ENCODE measurements at regions not wholly inside any gene's neighbourhood (a gene's known extent, or its start where the extent isn't known, plus 50 kb on each side); places are given as distances from the start of the nearest gene placed in this dataset.

DNA sequence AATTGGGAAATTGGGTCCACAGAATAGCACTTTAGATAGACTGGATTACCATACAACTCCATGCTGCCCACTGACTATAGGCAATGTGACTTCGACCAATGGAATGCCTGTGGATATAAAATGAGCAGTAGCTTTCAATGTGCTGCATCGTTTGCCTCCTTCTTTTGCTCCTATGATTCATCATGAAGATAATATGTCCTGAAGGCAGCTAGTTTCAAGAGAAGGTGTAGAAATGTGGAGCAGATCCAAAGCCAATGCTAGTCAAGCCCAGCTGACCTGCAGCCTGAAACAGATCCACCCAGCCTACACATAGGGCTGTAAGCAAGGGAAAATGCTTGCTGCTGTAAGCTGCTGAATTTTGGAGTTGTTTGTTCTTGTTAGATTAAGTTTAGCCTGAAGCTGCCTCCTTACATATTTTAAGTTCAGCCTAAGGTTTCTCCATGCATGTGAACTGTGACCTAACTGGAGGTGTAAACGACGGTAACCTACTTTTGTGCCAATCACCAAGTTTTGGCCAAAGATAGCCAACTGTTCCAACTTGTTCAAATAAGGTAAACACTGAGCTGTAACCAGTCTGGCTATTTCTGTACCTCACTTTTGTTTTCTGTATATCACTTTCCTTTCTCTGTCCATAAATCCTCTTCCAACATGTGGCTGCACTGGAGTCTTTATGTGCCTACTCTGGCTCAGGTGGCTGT lies 169.1 kb upstream of the AVPR1A start:
- POLR2A ChIA-PET (ENCODE audit: partially characterized antibody) = no interaction called here
- H3K9me3 Mint-ChIP-seq = peaks cover 0 to 7% (median 2%) of the 10 kb centered on the region in 8 donors
- Histone ChIP-seq H3K9me3 (ENCODE audit: control insufficient read depth in 1 of 2, low read length in 2 of 2) (no peaks in the 10 kb centered on the region), H3K36me3 (ENCODE audit: insufficient read depth, low read length) (no peaks in the 10 kb centered on the region), H3K27ac (ENCODE audit: low read depth, low read length) (no peak overlapping the region), H3K27me3 (ENCODE audit: insufficient read depth, low read length) (no peaks in the 10 kb centered on the region), H3K4me1 (ENCODE audit: insufficient read depth, low read length) (no peaks in the 10 kb centered on the region), H3K4me3 (ENCODE audit: low read length in 2 of 2) (no peak overlapping the region)
- CTCF ChIA-PET (ENCODE audit: partially characterized antibody) = no interaction called here
- no peak overlapping the region for H3K4me3 Mint-ChIP-seq
- H3K36me3 Mint-ChIP-seq = no peaks in the 10 kb centered on the region
- intact Hi-C loops (cut with micrococcal nuclease) = no loop called here
- H3K27me3 Mint-ChIP-seq = peaks cover 0 to 1% of the 10 kb centered on the region in 2 donors
- no peak overlapping the region for H3K27ac Mint-ChIP-seq
- DNase-seq = no peak
- no peaks in the 10 kb centered on the region for H3K4me1 Mint-ChIP-seq

DNA sequence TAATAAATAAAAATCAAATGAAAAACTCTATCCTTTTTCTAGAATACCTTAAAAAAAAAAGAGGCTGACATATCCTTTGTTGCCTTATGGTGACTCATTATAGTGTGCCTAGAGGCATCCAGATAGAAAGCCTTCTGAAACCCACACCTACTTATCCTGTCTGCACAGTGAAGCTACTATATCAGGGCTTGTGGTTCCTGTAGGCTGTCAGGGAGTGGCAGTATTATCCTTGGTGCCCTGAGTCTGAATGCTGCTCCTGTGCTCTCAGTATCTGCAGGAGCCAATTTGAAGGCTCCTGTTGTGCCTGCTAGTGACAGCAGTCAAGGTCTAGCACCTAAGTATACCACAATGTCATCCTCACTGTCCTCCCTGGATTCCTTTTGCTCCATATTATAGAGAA lies 168.4 kb upstream of the AVPR1A start:
- H3K9me3 Mint-ChIP-seq = peaks cover 0 to 7% (median 2%) of the 10 kb centered on the region in 8 donors
- Histone ChIP-seq H3K36me3 (ENCODE audit: insufficient read depth, low read length) (no peaks in the 10 kb centered on the region), H3K27ac (ENCODE audit: low read depth, low read length) (no peak overlapping the region), H3K4me3 (ENCODE audit: low read length in 2 of 2) (no peak overlapping the region), H3K27me3 (ENCODE audit: insufficient read depth, low read length) (no peaks in the 10 kb centered on the region), H3K9me3 (ENCODE audit: control insufficient read depth in 1 of 2, low read length in 2 of 2) (no peaks in the 10 kb centered on the region), H3K4me1 (ENCODE audit: insufficient read depth, low read length) (no peaks in the 10 kb centered on the region)
- no peaks in the 10 kb centered on the region for H3K36me3 Mint-ChIP-seq
- H3K4me1 Mint-ChIP-seq = no peaks in the 10 kb centered on the region
- CTCF ChIA-PET (ENCODE audit: partially characterized antibody) = no interaction called here
- intact Hi-C loops (cut with micrococcal nuclease) = no loop called here
- POLR2A ChIA-PET (ENCODE audit: partially characterized antibody) = no interaction called here
- no peak overlapping the region for H3K27ac Mint-ChIP-seq
- peaks cover 0 to 1% of the 10 kb centered on the region in 2 donors for H3K27me3 Mint-ChIP-seq
- H3K4me3 Mint-ChIP-seq = no peak overlapping the region
- no peak for DNase-seq

DNA sequence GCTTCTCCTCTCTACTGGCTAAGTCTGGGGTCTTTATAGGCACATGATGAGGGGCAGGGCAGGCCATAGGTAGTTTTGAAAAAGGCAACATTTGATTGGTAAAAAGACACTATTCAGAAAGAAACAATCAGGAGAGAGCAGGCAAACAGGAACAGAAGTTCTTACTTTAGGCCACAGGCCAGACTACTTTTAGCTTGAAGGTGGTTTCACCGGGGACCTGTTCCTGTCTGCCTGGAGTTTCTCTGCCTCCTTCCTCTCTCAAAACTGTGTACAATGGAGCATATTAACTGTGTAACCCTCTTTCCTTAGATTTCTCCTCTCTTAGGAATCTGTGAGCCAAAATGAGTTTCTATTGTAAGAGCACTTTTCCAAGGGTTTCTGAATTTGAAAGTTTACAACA lies 167.9 kb upstream of the AVPR1A start:
- ChIA-PET CTCF (ENCODE audit: partially characterized antibody) (no interaction called here), POLR2A (ENCODE audit: partially characterized antibody) (no interaction called here)
- no peak overlapping the region for H3K27ac ChIP-seq (ENCODE audit: low read depth, low read length)
- no peaks in the 10 kb centered on the region for H3K4me1 ChIP-seq (ENCODE audit: insufficient read depth, low read length)
- Mint-ChIP-seq H3K4me1 (no peaks in the 10 kb centered on the region), H3K4me3 (no peak overlapping the region), H3K27me3 (peaks cover 0 to 1% of the 10 kb centered on the region in 2 donors), H3K36me3 (no peaks in the 10 kb centered on the region), H3K27ac (no peak overlapping the region), H3K9me3 (peaks cover 0 to 7% (median under 1%) of the 10 kb centered on the region in 8 donors)
- H3K4me3 ChIP-seq (ENCODE audit: low read length in 2 of 2) = no peak overlapping the region
- no peaks in the 10 kb centered on the region for H3K27me3 ChIP-seq (ENCODE audit: insufficient read depth, low read length)
- DNase-seq = no peak
- intact Hi-C loops (cut with micrococcal nuclease) = no loop called here
- H3K36me3 ChIP-seq (ENCODE audit: insufficient read depth, low read length) = no peaks in the 10 kb centered on the region
- no peaks in the 10 kb centered on the region for H3K9me3 ChIP-seq (ENCODE audit: control insufficient read depth in 1 of 2, low read length in 2 of 2)

DNA sequence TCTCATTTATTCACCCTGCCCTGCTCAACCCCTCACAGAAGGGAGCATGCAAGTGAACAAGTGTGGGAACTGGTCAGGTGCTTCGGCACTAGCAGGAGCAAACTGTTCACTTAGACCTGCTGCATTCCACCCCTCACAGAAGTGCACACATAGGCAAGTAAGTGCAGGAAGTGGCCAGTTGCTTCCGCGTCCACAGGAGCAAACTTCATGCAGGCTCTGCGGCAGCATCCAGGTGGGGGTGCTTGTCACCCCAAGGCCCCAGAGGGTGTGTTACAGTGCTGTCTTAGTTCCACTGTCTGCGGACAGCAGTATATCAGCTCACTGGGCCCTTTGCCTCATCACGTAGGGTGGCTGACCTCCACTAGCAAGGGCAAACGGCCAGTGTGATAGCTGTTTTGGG lies 167.3 kb upstream of the AVPR1A start:
- Mint-ChIP-seq H3K4me3 (no peak overlapping the region), H3K4me1 (no peaks in the 10 kb centered on the region), H3K9me3 (peaks cover 0 to 7% (median under 1%) of the 10 kb centered on the region in 8 donors), H3K27ac (no peak overlapping the region), H3K36me3 (no peaks in the 10 kb centered on the region), H3K27me3 (peaks cover 0 to 1% of the 10 kb centered on the region in 2 donors)
- Histone ChIP-seq H3K4me3 (ENCODE audit: low read length in 2 of 2) (no peak overlapping the region), H3K36me3 (ENCODE audit: insufficient read depth, low read length) (no peaks in the 10 kb centered on the region), H3K4me1 (ENCODE audit: insufficient read depth, low read length) (no peaks in the 10 kb centered on the region), H3K9me3 (ENCODE audit: control insufficient read depth in 1 of 2, low read length in 2 of 2) (no peaks in the 10 kb centered on the region), H3K27ac (ENCODE audit: low read depth, low read length) (no peak overlapping the region), H3K27me3 (ENCODE audit: insufficient read depth, low read length) (no peaks in the 10 kb centered on the region)
- ChIA-PET POLR2A (ENCODE audit: partially characterized antibody) (no interaction called here), CTCF (ENCODE audit: partially characterized antibody) (no interaction called here)
- intact Hi-C loops (cut with micrococcal nuclease) = no loop called here
- no peak for DNase-seq

DNA sequence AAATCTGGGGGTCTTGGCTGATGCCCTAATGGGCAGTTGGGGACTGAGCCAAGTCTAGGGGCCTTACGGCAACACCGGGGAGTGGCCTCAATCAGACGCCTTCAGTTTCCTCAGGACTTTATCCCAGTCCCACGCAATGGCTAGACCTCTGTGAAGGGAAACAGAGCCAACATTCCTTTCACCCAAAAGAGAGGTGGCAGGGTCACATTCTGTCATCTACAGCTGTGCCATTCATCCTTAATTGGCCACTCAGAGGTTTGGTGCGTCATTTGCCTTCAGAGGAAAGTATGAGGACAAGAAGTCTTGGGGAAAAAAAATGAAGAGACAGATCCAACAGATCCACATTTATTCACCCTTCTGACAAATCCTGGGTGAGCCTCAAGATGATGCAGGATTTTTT lies 166.9 kb upstream of the AVPR1A start:
- H3K27me3 Mint-ChIP-seq = peaks cover 0 to 1% of the 10 kb centered on the region in 2 donors
- H3K36me3 ChIP-seq (ENCODE audit: insufficient read depth, low read length) = no peaks in the 10 kb centered on the region
- no peak overlapping the region for H3K4me3 Mint-ChIP-seq
- intact Hi-C loops (cut with micrococcal nuclease) = no loop called here
- no peaks in the 10 kb centered on the region for H3K27me3 ChIP-seq (ENCODE audit: insufficient read depth, low read length)
- H3K4me1 Mint-ChIP-seq = no peaks in the 10 kb centered on the region
- no peak overlapping the region for H3K27ac Mint-ChIP-seq
- no peak for DNase-seq
- no peaks in the 10 kb centered on the region for H3K4me1 ChIP-seq (ENCODE audit: insufficient read depth, low read length)
- ChIA-PET POLR2A (ENCODE audit: partially characterized antibody) (no interaction called here), CTCF (ENCODE audit: partially characterized antibody) (no interaction called here)
- H3K9me3 Mint-ChIP-seq = peaks cover 0 to 7% (median under 1%) of the 10 kb centered on the region in 8 donors
- no peaks in the 10 kb centered on the region for H3K36me3 Mint-ChIP-seq
- H3K4me3 ChIP-seq (ENCODE audit: low read length in 2 of 2) = no peak overlapping the region
- H3K9me3 ChIP-seq (ENCODE audit: control insufficient read depth in 1 of 2, low read length in 2 of 2) = no peaks in the 10 kb centered on the region
- no peak overlapping the region for H3K27ac ChIP-seq (ENCODE audit: low read depth, low read length)

DNA sequence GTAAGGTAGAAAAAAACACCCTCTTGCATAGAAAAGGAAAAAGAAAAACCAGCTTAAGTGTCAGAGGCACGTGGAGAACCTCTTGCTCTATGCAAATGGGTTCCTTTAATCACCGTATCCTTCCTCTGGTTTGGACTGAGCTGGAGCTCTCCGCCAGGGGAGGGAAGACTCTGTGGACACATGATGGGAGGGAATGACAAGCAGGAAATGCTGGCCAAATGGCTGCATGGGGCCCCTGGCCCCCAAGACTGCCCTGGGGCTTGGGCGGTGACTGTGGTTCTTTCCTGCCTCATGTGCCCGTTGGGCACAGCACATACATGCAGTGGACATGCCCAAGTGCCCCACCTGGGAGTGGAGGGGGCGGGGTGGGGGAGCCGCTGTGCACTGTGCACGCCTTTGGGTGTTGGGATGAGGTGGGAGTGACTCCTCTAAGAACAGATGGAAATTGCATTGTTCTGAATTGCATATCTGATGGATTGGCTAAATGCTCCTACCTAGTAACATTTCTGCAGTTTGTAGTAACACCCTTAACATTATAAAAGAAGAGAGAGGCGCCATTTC lies 166.4 kb upstream of the AVPR1A start:
- CTCF ChIA-PET (ENCODE audit: partially characterized antibody) = no interaction called here

DNA sequence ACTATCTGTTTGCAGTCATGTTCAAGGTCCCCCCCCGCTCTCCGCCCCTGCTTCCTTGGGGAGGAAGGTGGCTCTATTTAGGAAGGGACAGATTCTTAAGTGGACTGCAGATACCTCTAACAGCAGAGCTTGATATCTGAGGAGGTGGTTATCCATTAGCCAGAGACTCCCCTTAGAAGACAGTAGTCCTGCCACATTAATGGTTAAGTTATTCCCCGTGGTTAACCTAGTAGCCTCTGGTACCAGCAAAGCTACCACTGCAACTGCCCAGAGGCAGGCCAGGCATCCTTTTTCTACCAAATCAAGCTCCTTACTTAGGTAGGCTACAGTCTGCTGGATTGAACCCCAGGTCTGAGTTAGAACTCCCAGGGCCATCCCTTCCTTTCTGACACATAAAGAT lies 162.1 kb upstream of the AVPR1A start:
- Mint-ChIP-seq H3K27ac (no peak overlapping the region), H3K9me3 (peaks cover 0 to 12% (median 4%) of the 10 kb centered on the region in 8 donors), H3K4me3 (no peak overlapping the region), H3K36me3 (no peaks in the 10 kb centered on the region), H3K27me3 (no peaks in the 10 kb centered on the region), H3K4me1 (no peaks in the 10 kb centered on the region)
- Histone ChIP-seq H3K4me1 (ENCODE audit: insufficient read depth, low read length) (no peaks in the 10 kb centered on the region), H3K27me3 (ENCODE audit: insufficient read depth, low read length) (no peaks in the 10 kb centered on the region), H3K36me3 (ENCODE audit: insufficient read depth, low read length) (no peaks in the 10 kb centered on the region), H3K4me3 (ENCODE audit: low read length in 2 of 2) (no peak overlapping the region), H3K9me3 (ENCODE audit: control insufficient read depth in 1 of 2, low read length in 2 of 2) (no peaks in the 10 kb centered on the region), H3K27ac (ENCODE audit: low read depth, low read length) (no peak overlapping the region)
- DNase-seq = no peak
- ChIA-PET POLR2A (ENCODE audit: partially characterized antibody) (no interaction called here), CTCF (ENCODE audit: partially characterized antibody) (no interaction called here)
- intact Hi-C loops (cut with micrococcal nuclease) = no loop called here

More for the DNA sequence above, 166.4 kb upstream of the AVPR1A start:
- Mint-ChIP-seq H3K4me1 (no peaks in the 10 kb centered on the region), H3K27me3 (peaks cover 0 to 1% of the 10 kb centered on the region in 2 donors), H3K4me3 (no peak overlapping the region), H3K9me3 (peaks cover 0 to 7% (median under 1%) of the 10 kb centered on the region in 8 donors), H3K27ac (no peak overlapping the region), H3K36me3 (no peaks in the 10 kb centered on the region)
- Histone ChIP-seq H3K9me3 (ENCODE audit: control insufficient read depth in 1 of 2, low read length in 2 of 2) (no peaks in the 10 kb centered on the region), H3K4me3 (ENCODE audit: low read length in 2 of 2) (no peak overlapping the region), H3K27me3 (ENCODE audit: insufficient read depth, low read length) (no peaks in the 10 kb centered on the region), H3K4me1 (ENCODE audit: insufficient read depth, low read length) (no peaks in the 10 kb centered on the region), H3K36me3 (ENCODE audit: insufficient read depth, low read length) (no peaks in the 10 kb centered on the region), H3K27ac (ENCODE audit: low read depth, low read length) (no peak overlapping the region)
- POLR2A ChIA-PET (ENCODE audit: partially characterized antibody) = no interaction called here
- intact Hi-C loops (cut with micrococcal nuclease) = no loop called here
- DNase-seq = no peak

Data from CD4-positive, alpha-beta memory T cell (primary cell).